ENCODE measurements at regions not wholly inside any gene's neighbourhood (a gene's known extent, or its start where the extent isn't known, plus 50 kb on each side); places are given as distances from the start of the nearest gene placed in this dataset.
A peak's percentile ranks its signal among the peaks of the same experiment; 100 is the strongest.

DNA sequence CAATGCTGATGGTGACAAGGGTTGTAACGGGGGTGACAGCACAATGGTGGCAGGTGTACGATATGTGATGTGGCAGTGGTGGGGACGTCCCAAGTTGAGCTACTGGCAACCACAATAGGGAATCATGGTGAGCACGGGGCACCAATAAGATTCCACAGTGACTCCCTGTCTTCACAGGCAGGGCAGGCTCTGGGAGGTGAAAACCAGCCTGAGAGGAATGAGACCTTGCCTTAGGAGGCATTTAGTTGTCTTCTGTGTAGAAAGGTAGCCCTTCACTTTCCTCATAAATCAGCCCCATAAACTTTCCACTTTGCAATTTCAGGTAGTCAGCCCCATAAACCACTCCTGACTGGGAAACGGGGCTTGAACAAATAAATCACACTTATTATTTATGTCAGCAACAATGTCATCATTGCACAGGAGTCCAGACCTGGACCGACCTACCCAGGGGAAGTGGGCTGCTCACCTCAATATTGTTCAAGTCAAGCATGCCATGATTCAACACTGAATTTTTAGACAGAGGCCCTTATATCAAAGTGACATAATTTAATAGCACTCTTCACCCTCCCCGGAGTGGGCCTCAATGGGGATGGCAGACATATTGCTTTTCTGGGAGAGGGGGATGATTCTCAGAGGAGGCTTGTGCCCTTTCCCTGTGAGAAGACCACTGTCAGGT is 150.8 kb downstream of the CDC5L start:
- Histone ChIP-seq H3K4me3 (no peak overlapping the region), H3K27ac (no peak overlapping the region)
- TF ChIP-seq, protein P1, sequence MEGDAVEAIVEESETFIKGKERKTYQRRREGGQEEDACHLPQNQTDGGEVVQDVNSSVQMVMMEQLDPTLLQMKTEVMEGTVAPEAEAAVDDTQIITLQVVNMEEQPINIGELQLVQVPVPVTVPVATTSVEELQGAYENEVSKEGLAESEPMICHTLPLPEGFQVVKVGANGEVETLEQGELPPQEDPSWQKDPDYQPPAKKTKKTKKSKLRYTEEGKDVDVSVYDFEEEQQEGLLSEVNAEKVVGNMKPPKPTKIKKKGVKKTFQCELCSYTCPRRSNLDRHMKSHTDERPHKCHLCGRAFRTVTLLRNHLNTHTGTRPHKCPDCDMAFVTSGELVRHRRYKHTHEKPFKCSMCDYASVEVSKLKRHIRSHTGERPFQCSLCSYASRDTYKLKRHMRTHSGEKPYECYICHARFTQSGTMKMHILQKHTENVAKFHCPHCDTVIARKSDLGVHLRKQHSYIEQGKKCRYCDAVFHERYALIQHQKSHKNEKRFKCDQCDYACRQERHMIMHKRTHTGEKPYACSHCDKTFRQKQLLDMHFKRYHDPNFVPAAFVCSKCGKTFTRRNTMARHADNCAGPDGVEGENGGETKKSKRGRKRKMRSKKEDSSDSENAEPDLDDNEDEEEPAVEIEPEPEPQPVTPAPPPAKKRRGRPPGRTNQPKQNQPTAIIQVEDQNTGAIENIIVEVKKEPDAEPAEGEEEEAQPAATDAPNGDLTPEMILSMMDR (IDR thresholded peaks at IDR 0.05), result no peak
- DNase-seq (ENCODE audit: low spot score), result no peak

- TF ChIP-seq, protein P1 (IDR thresholded peaks at IDR 0.05), result no peak
- DNase-seq (ENCODE audit: low spot score), result peak; percentile 49
- no peak overlapping the region for H3K4me3 ChIP-seq
- no peak overlapping the region for H3K27ac ChIP-seq
These were observed 151.3 kb downstream of the CDC5L start for GRCh38 chr6:44538807-44539201.

GRCh38 chr6:44539701-44540355 is 152.3 kb downstream of the CDC5L start:
- peak; percentile 57 for DNase-seq (ENCODE audit: low spot score)
- TF ChIP-seq, protein P1 (IDR thresholded peaks at IDR 0.05), result no peak
- Histone ChIP-seq H3K4me3 (no peak overlapping the region), H3K27ac (no peak overlapping the region)

- Histone ChIP-seq H3K27ac (no peak overlapping the region), H3K4me3 (no peak overlapping the region)
- TF ChIP-seq, protein P1 (IDR thresholded peaks at IDR 0.05), result no peak
- DNase-seq (ENCODE audit: low spot score), result peak; percentile 59
These were observed 153.4 kb downstream of the CDC5L start for GRCh38 chr6:44540881-44541280.

- TF ChIP-seq, protein P1 (IDR thresholded peaks at IDR 0.05), result no peak
- H3K27ac ChIP-seq, result peak overlapping the region in 1 of 2 donors; percentile 32
- H3K4me3 ChIP-seq, result peak overlapping the region; percentile 34
- DNase-seq (ENCODE audit: low spot score), result peak; percentile 63
These were observed 155.1 kb downstream of the CDC5L start for GRCh38 chr6:44542401-44543116.

- TF ChIP-seq, protein P1 (IDR thresholded peaks at IDR 0.05), result no peak
- no peak for DNase-seq (ENCODE audit: low spot score)
- Histone ChIP-seq H3K27ac (no peak overlapping the region), H3K4me3 (no peak overlapping the region)
These were observed 156.2 kb downstream of the CDC5L start for GRCh38 chr6:44543664-44544063.

All from coronary artery (tissue), 2 donors.